22Rv1 (cell line): ENCODE measurements at regions not wholly inside any gene's neighbourhood (a gene's known extent, or its start where the extent isn't known, plus 50 kb on each side); places are given as distances from the start of the nearest gene placed in this dataset.

Source experiments
- H3K27ac ChIP-seq: fragments of 450-650 bp; 2 replicates; pipeline ENCODE4 v1.5.1; 2017
- CTCF ChIP-seq: fragments of 450-650 bp; IDR thresholded peaks from 2 replicates; pipeline ENCODE4 v1.5.1; 2017; ENCODE audit warnings: mild to moderate bottlenecking
- ZFX ChIP-seq: fragments of 450-650 bp; IDR thresholded peaks from 2 replicates; pipeline ENCODE4 v1.6.1; 2017; ENCODE audit warnings: antibody characterized with exemption, borderline replicate concordance

- H3K27ac ChIP-seq: no peak overlapping the region
- no peak for TF ChIP-seq CTCF
- no peak for TF ChIP-seq ZFX
Observed at GRCh38 chr1:29679828-29680558, 443.7 kb downstream of the PTPRU start.

- TF ChIP-seq CTCF: no peak
- TF ChIP-seq ZFX: no peak
- no peak overlapping the region for H3K27ac ChIP-seq
Observed at GRCh38 chr1:29679316-29679715, 443.0 kb downstream of the PTPRU start.

- TF ChIP-seq CTCF (no peak), ZFX (no peak)
- no peak overlapping the region for H3K27ac ChIP-seq
Observed at GRCh38 chr1:29677028-29678024, 441.0 kb downstream of the PTPRU start.

GRCh38 chr1:29676496-29676895 is 440.2 kb downstream of the PTPRU start:
- TF ChIP-seq ZFX (no peak), CTCF (no peak)
- no peak overlapping the region for H3K27ac ChIP-seq

GRCh38 chr1:29675481-29676263 is 439.4 kb downstream of the PTPRU start:
- TF ChIP-seq CTCF (no peak), ZFX (no peak)
- no peak overlapping the region for H3K27ac ChIP-seq

- H3K27ac ChIP-seq: no peak overlapping the region
- TF ChIP-seq ZFX (no peak), CTCF (no peak)
Observed at GRCh38 chr1:29674627-29675326, 438.5 kb downstream of the PTPRU start.
